Endodermal cell (in vitro differentiated cells): ENCODE measurements at regions not wholly inside any gene's neighbourhood (a gene's known extent, or its start where the extent isn't known, plus 50 kb on each side); places are given as distances from the start of the nearest gene placed in this dataset.

Source experiments
- DNase-seq: peaks from one replicate; pipeline ENCODE4 v3.0.0-alpha.2; 2017
- H3K27ac ChIP-seq: 2 replicates; pipeline ENCODE4 v1.5.1; 2013; ENCODE audit warnings: mild to moderate bottlenecking, low read depth, low read length, moderate library complexity
- H3K27me3 ChIP-seq: 2 replicates; pipeline ENCODE4 v1.6.1; 2013; ENCODE audit warnings: mild to moderate bottlenecking, low read length, moderate library complexity; ENCODE audit not compliant: insufficient read depth, control insufficient read depth, poor library complexity, severe bottlenecking
- H3K36me3 ChIP-seq: 2 replicates; pipeline ENCODE4 v1.7.0; 2013; ENCODE audit warnings: mild to moderate bottlenecking, low read length, moderate library complexity; ENCODE audit not compliant: control insufficient read depth, insufficient read depth
- H3K4me1 ChIP-seq: one replicate; pipeline ENCODE4 v1.7.0; 2013; ENCODE audit warnings: low read length; ENCODE audit not compliant: control insufficient read depth, insufficient read depth
- H3K4me3 ChIP-seq: 2 replicates; pipeline ENCODE4 v1.5.1; 2013; ENCODE audit warnings: mild to moderate bottlenecking, low read length, moderate library complexity
- H3K9ac ChIP-seq: 2 replicates; pipeline ENCODE4 v1.6.1; 2013; ENCODE audit warnings: mild to moderate bottlenecking, low read length, moderate library complexity; ENCODE audit not compliant: poor library complexity, severe bottlenecking; ENCODE audit errors: extremely low read depth
- H3K9me3 ChIP-seq: 2 replicates; pipeline ENCODE4 v1.6.1; 2013; ENCODE audit warnings: mild to moderate bottlenecking, low read length, moderate library complexity; ENCODE audit not compliant: control insufficient read depth
- H3K27ac Mint-ChIP-seq: 2 replicates; pipeline ENCODE4 v1.8.0; 2020; ENCODE audit warnings: mixed read lengths
- H3K27me3 Mint-ChIP-seq: 2 replicates; pipeline ENCODE4 v1.8.0; 2021; ENCODE audit warnings: mild to moderate bottlenecking, mixed read lengths; ENCODE audit not compliant: insufficient read depth
- H3K36me3 Mint-ChIP-seq: 2 replicates; pipeline ENCODE4 v1.8.0; 2020; ENCODE audit warnings: low read depth, mixed read lengths
- H3K4me1 Mint-ChIP-seq: 2 replicates; pipeline ENCODE4 v1.8.0; 2020; ENCODE audit warnings: mixed read lengths
- H3K4me3 Mint-ChIP-seq: 2 replicates; pipeline ENCODE4 v1.8.0; 2020; ENCODE audit warnings: mild to moderate bottlenecking, moderate library complexity, mixed read lengths
- H3K9me3 Mint-ChIP-seq: 2 replicates; pipeline ENCODE4 v1.8.0; 2020; ENCODE audit warnings: mild to moderate bottlenecking, mixed read lengths
- CTCF ChIP-seq: fragments of 200-600 bp; sonication (generic); conservative IDR thresholded peaks from 2 replicates; pipeline ENCODE4 v1.5.0; 2021; ENCODE audit warnings: antibody characterized with exemption, mild to moderate bottlenecking
- WGBS, 2 experiments: methylation state at CpG; one replicate each; pipeline versions ENCODE4 v1.1.5 to v1.1.7; 2013; ENCODE audit warnings: missing lambda C conversion rate in 2 of 2, mixed read lengths in 1 of 2; ENCODE audit not compliant: insufficient coverage in 1 of 2, insufficient read length in 1 of 2; 5-methylcytosine and 5-hydroxymethylcytosine counted together

GRCh38 chr13:81591528-81592220 lies 1250.7 kb upstream of the SPRY2 start:
- no peaks in the 10 kb centered on the region for H3K9me3 ChIP-seq
- H3K4me1 ChIP-seq = no peaks in the 10 kb centered on the region
- no peak overlapping the region for H3K27ac Mint-ChIP-seq
- no peaks in the 10 kb centered on the region for H3K4me1 Mint-ChIP-seq
- H3K27me3 Mint-ChIP-seq = no peaks in the 10 kb centered on the region
- no peak for DNase-seq
- no peaks in the 10 kb centered on the region for H3K36me3 Mint-ChIP-seq
- H3K4me3 Mint-ChIP-seq = no peak overlapping the region
- TF ChIP-seq CTCF = no peak
- H3K9me3 Mint-ChIP-seq = no peaks in the 10 kb centered on the region
- H3K36me3 ChIP-seq = no peaks in the 10 kb centered on the region
- no peak overlapping the region for H3K4me3 ChIP-seq
- 92 to 93% methylated on average over 2 to 3 of the region's 3 CpGs for WGBS, 2 experiments
- no peak overlapping the region for H3K9ac ChIP-seq
- H3K27me3 ChIP-seq = no peaks in the 10 kb centered on the region
- no peak overlapping the region for H3K27ac ChIP-seq

GRCh38 chr13:81582381-81582780 lies 1241.5 kb upstream of the SPRY2 start:
- H3K9ac ChIP-seq = no peak overlapping the region
- H3K27me3 Mint-ChIP-seq = no peaks in the 10 kb centered on the region
- H3K27ac Mint-ChIP-seq = no peak overlapping the region
- DNase-seq = no peak
- H3K4me3 Mint-ChIP-seq = no peak overlapping the region
- no peaks in the 10 kb centered on the region for H3K36me3 Mint-ChIP-seq
- no peaks in the 10 kb centered on the region for H3K27me3 ChIP-seq
- no peaks in the 10 kb centered on the region for H3K9me3 ChIP-seq
- no peak overlapping the region for H3K27ac ChIP-seq
- TF ChIP-seq CTCF = no peak
- peaks cover 9% of the 10 kb centered on the region for H3K4me1 Mint-ChIP-seq
- H3K4me1 ChIP-seq = no peaks in the 10 kb centered on the region
- no peaks in the 10 kb centered on the region for H3K36me3 ChIP-seq
- H3K9me3 Mint-ChIP-seq = no peaks in the 10 kb centered on the region
- H3K4me3 ChIP-seq = no peak overlapping the region

GRCh38 chr13:81577601-81578195 lies 1236.8 kb upstream of the SPRY2 start:
- no peak for TF ChIP-seq CTCF
- Histone ChIP-seq H3K4me1 (no peaks in the 10 kb centered on the region), H3K36me3 (no peaks in the 10 kb centered on the region), H3K4me3 (no peak overlapping the region), H3K9me3 (no peaks in the 10 kb centered on the region), H3K27ac (no peak overlapping the region), H3K27me3 (no peaks in the 10 kb centered on the region), H3K9ac (no peak overlapping the region)
- Mint-ChIP-seq H3K9me3 (no peaks in the 10 kb centered on the region), H3K27ac (peak overlapping the region; percentile 9), H3K27me3 (no peaks in the 10 kb centered on the region), H3K4me1 (peaks cover 9% of the 10 kb centered on the region), H3K36me3 (no peaks in the 10 kb centered on the region), H3K4me3 (no peak overlapping the region)
- DNase-seq = no peak
- 100% methylated on average over 1 of the region's 2 CpGs; no CpG with 5 or more reads in 1 of the 2 experiments for WGBS, 2 experiments
